ENCODE measurements at regions not wholly inside any gene's neighbourhood (a gene's known extent, or its start where the extent isn't known, plus 50 kb on each side); places are given as distances from the start of the nearest gene placed in this dataset.

- DNase-seq (ENCODE audit: low spot score) (no peak), ATAC-seq (no peak)
- Mint-ChIP-seq H3K27ac (no peak overlapping the region), H3K27me3 (ENCODE audit: insufficient read depth, low read depth, poor library complexity) (no peaks in the 10 kb centered on the region), H3K36me3 (ENCODE audit: low read depth) (no peaks in the 10 kb centered on the region), H3K4me1 (peaks cover 19% of the 10 kb centered on the region; the same call in 2 of the 3 replicates), H3K4me3 (no peak overlapping the region), H3K9me3 (no peaks in the 10 kb centered on the region)
- Histone ChIP-seq H3K27me3 (ENCODE audit: insufficient read depth) (no peaks in the 10 kb centered on the region), H2AFZ (no peak overlapping the region), H3K79me2 (replicated peaks; ENCODE audit: insufficient read depth) (no peaks in the 10 kb centered on the region), H3K36me3 (ENCODE audit: insufficient read depth) (no peaks in the 10 kb centered on the region), H3K27ac (ENCODE audit: low read depth) (no peak overlapping the region), H3K4me1 (ENCODE audit: insufficient read depth) (peaks cover 6% of the 10 kb centered on the region), H3K9me2 (ENCODE audit: insufficient read depth) (no peaks in the 10 kb centered on the region), H4K20me1 (replicated peaks; ENCODE audit: insufficient read depth) (no peaks in the 10 kb centered on the region), H3K4me3 (no peak overlapping the region), H3K4me2 (no peak overlapping the region), H3F3A (replicated peaks; ENCODE audit: low read depth) (no peaks in the 10 kb centered on the region)
- no peak for TF ChIP-seq ZNF462 (CRISPR knock-in tag; IDR thresholded peaks at IDR 0.05)
- no peak for TF ChIP-seq CTCF (conservative IDR thresholded peaks at IDR 0.05; ENCODE audit: low read depth in 2 of 2)
- TF ChIP-seq NANOG (IDR thresholded peaks at IDR 0.05; ENCODE audit: borderline replicate concordance), result no peak
- TF ChIP-seq CREB1 (CRISPR knock-in tag; IDR thresholded peaks at IDR 0.05; ENCODE audit: low read depth), result no peak
- no peak for TF ChIP-seq STAT1 (IDR thresholded peaks at IDR 0.05; ENCODE audit: unreplicated experiment)
- no peak for TF ChIP-seq ZNF331 (CRISPR knock-in tag; IDR thresholded peaks at IDR 0.05; ENCODE audit: low read depth)
- no peak for TF ChIP-seq ETS1 (IDR thresholded peaks at IDR 0.05)
- no peak for TF ChIP-seq JUNB (IDR thresholded peaks at IDR 0.05; ENCODE audit: unreplicated experiment)
- no peak for TF ChIP-seq EZH2 (IDR thresholded peaks at IDR 0.05; ENCODE audit: low read depth, unreplicated experiment)
- TF ChIP-seq REST (IDR thresholded peaks at IDR 0.05; ENCODE audit: unreplicated experiment), result no peak
- TF ChIP-seq ZNF114 (CRISPR knock-in tag; IDR thresholded peaks at IDR 0.05), result no peak
- no peak for TF ChIP-seq POLR2AphosphoS5 (IDR thresholded peaks at IDR 0.05; ENCODE audit: low read depth)
- no peak for TF ChIP-seq EZH2phosphoT487 (IDR thresholded peaks at IDR 0.05; ENCODE audit: unreplicated experiment)
These were observed 131.6 kb upstream of the DNAJC10 start for GRCh38 chr2:182584462-182584861.
